Keratinocyte (primary cell): ENCODE measurements at regions not wholly inside any gene's neighbourhood (a gene's known extent, or its start where the extent isn't known, plus 50 kb on each side); places are given as distances from the start of the nearest gene placed in this dataset.

ENCODE experiments used
- DNase-seq: peaks from one replicate; pipeline ENCODE4 v3.0.0-alpha.2; 2011; ENCODE audit warnings: low read depth, missing footprints, low spot score
- FAIRE-seq: peaks from 2 replicates; lab custom pipeline; 2011; peaks lifted over from hg19 to GRCh38; lab: Jason Lieb, UNC
- H2AFZ ChIP-seq: 2 replicates; pipeline ENCODE4 v1.6.0; 2012; ENCODE audit warnings: low read length, control low read depth, inconsistent platforms; ENCODE audit not compliant: control insufficient read depth
- H3K27ac ChIP-seq: 2 replicates; pipeline ENCODE4 v1.5.1; 2011; ENCODE audit warnings: low read length; ENCODE audit not compliant: control insufficient read depth, insufficient read depth
- H3K27me3 ChIP-seq: 3 replicates; pipeline ENCODE4 v1.6.0; 2011; ENCODE audit warnings: low read length; ENCODE audit not compliant: control insufficient read depth, insufficient read depth; ENCODE audit errors: extremely low read depth
- H3K36me3 ChIP-seq, 2 experiments: 2 replicates in 1 of 2; 3 replicates in 1 of 2; pipeline ENCODE4 v1.5.1; 2011; ENCODE audit warnings: low read length in 2 of 2, mild to moderate bottlenecking in 1 of 2; ENCODE audit not compliant: control insufficient read depth in 2 of 2, insufficient read depth in 2 of 2; ENCODE audit errors: extremely low read depth in 1 of 2
- H3K4me1 ChIP-seq: 3 replicates; pipeline ENCODE4 v1.5.1; 2011; ENCODE audit warnings: low read length; ENCODE audit not compliant: control insufficient read depth, insufficient read depth; ENCODE audit errors: extremely low read depth
- H3K4me2 ChIP-seq: 3 replicates; pipeline ENCODE4 v1.6.0; 2011; ENCODE audit warnings: low read depth, low read length; ENCODE audit not compliant: control insufficient read depth, insufficient read depth; ENCODE audit errors: extremely low read depth
- H3K4me3 ChIP-seq, 3 experiments: fragments of 200-600 bp in 1 of 3; sonication (generic) in 1 of 3; 2 replicates in 2 of 3; 3 replicates in 1 of 3; pipeline ENCODE4 v1.5.1; 2011 to 2016; ENCODE audit warnings: low read length in 3 of 3, mild to moderate bottlenecking in 3 of 3, control low read depth in 2 of 3, inconsistent platforms in 1 of 3, low read depth in 1 of 3, mixed read lengths in 1 of 3, mixed run types in 1 of 3, moderate library complexity in 1 of 3; ENCODE audit not compliant: control insufficient read depth in 2 of 3, insufficient read depth in 2 of 3; ENCODE audit errors: extremely low read depth in 1 of 3
- H3K79me2 ChIP-seq: 2 replicates; pipeline ENCODE4 v1.6.0; 2012; ENCODE audit warnings: low read length; ENCODE audit not compliant: control insufficient read depth, insufficient read depth
- H3K9ac ChIP-seq: 3 replicates; pipeline ENCODE4 v1.6.0; 2011; ENCODE audit warnings: low read length; ENCODE audit not compliant: control insufficient read depth, insufficient read depth; ENCODE audit errors: extremely low read depth
- H3K9me1 ChIP-seq: 3 replicates; pipeline ENCODE4 v1.6.0; 2011; ENCODE audit warnings: low read length; ENCODE audit not compliant: control insufficient read depth, insufficient read depth; ENCODE audit errors: extremely low read depth
- H3K9me3 ChIP-seq: 2 replicates; pipeline ENCODE4 v1.5.1; 2012; ENCODE audit warnings: low read depth, low read length; ENCODE audit not compliant: control insufficient read depth
- H4K20me1 ChIP-seq: 3 replicates; pipeline ENCODE4 v1.6.0; 2011; ENCODE audit warnings: low read length; ENCODE audit not compliant: control insufficient read depth, insufficient read depth; ENCODE audit errors: extremely low read depth
- CTCF ChIP-seq, 3 experiments: IDR thresholded peaks in 1 of 3; conservative IDR thresholded peaks in 1 of 3; optimal IDR thresholded peaks in 1 of 3; 2 replicates in 2 of 3; 3 replicates in 1 of 3; pipeline versions ENCODE3 to v1.5.1; 2011; ENCODE audit warnings: low read length in 3 of 3, mild to moderate bottlenecking in 3 of 3, moderate library complexity in 2 of 3, control low read depth in 1 of 3, inconsistent platforms in 1 of 3; ENCODE audit not compliant: insufficient read depth in 2 of 3; ENCODE audit errors: extremely low read depth in 1 of 3
- EZH2 ChIP-seq: IDR thresholded peaks from one replicate; pipeline ENCODE4 v1.6.1; 2012; ENCODE audit warnings: inconsistent platforms, mild to moderate bottlenecking, low read length, moderate library complexity
- dilution Hi-C: fragments of 300-500 bp; cut with MboI; formaldehyde crosslinking; loops from one replicate; pipeline ENCODE4 v1.7.0; 2020; ENCODE audit warnings: low sequenced_read_pairs; ENCODE audit not compliant: extremely low pct_ligation_motif_present

DNA sequence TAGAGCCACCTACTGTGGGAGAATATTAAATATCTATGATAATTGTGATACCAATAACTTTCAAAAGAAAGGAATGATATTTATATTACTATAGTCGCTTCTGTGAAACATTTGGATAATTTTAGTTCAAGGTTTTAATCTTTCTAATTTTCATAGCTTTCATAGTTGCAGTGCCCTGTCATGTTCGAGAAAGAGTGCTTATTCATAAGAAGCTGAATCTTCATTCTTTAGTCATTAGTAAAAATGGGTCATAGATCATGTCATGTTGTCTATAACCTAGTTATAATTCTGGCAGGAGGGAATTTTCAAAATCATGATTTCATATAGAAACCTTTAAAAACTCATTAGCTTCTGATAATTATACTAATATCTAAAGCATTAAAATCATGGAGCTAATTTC lies 685.6 kb downstream of the CETN3 start:
- Histone ChIP-seq H3K27ac (no peak overlapping the region), H3K4me1 (no peaks in the 10 kb centered on the region), H3K9ac (no peak overlapping the region), H3K9me1 (no peaks in the 10 kb centered on the region), H3K9me3 (no peaks in the 10 kb centered on the region), H3K36me3 (no peaks in the 10 kb centered on the region), H3K27me3 (no peaks in the 10 kb centered on the region), H2AFZ (no peak overlapping the region), H3K4me2 (no peak overlapping the region), H3K4me3 (no peak overlapping the region), H4K20me1 (no peaks in the 10 kb centered on the region), H3K79me2 (no peaks in the 10 kb centered on the region)
- DNase-seq (no peak), FAIRE-seq (no peak)
- dilution Hi-C loops = no loop called here
- TF ChIP-seq EZH2 (no peak), CTCF (optimal IDR thresholded peaks at IDR 0.05 in 1 of 3, IDR thresholded peaks at IDR 0.05 in 1 of 3, conservative IDR thresholded peaks at IDR 0.05 in 1 of 3; ENCODE audit: extremely low read depth in 1 of 3, insufficient read depth in 2 of 3, low read length in 3 of 3) (no peak)

- DNase-seq (no peak), FAIRE-seq (no peak)
- Histone ChIP-seq H3K9me3 (no peaks in the 10 kb centered on the region), H3K4me2 (no peak overlapping the region), H3K27ac (no peak overlapping the region), H3K9ac (no peak overlapping the region), H3K79me2 (no peaks in the 10 kb centered on the region), H3K4me3 (no peak overlapping the region), H4K20me1 (no peaks in the 10 kb centered on the region), H3K9me1 (no peaks in the 10 kb centered on the region), H3K27me3 (no peaks in the 10 kb centered on the region), H2AFZ (no peak overlapping the region), H3K36me3 (no peaks in the 10 kb centered on the region), H3K4me1 (no peaks in the 10 kb centered on the region)
- dilution Hi-C loops = no loop called here
- no peak for TF ChIP-seq EZH2
- TF ChIP-seq CTCF (optimal IDR thresholded peaks at IDR 0.05 in 1 of 3, IDR thresholded peaks at IDR 0.05 in 1 of 3, conservative IDR thresholded peaks at IDR 0.05 in 1 of 3; ENCODE audit: extremely low read depth in 1 of 3, insufficient read depth in 2 of 3, low read length in 3 of 3) = no peak
Observed at GRCh38 chr5:89722538-89722937, 687.0 kb downstream of the CETN3 start.
